ENCODE measurements at regions not wholly inside any gene's neighbourhood (a gene's known extent, or its start where the extent isn't known, plus 50 kb on each side); places are given as distances from the start of the nearest gene placed in this dataset.

GRCh38 chr10:31100115-31100601, 68.5 kb upstream of the ZNF438 start:
- Histone ChIP-seq H4K20me1 (ENCODE audit: insufficient read depth) (no peaks in the 10 kb centered on the region), H3K9me3 (ENCODE audit: insufficient read depth, low read depth) (no peaks in the 10 kb centered on the region), H3K27me3 (ENCODE audit: insufficient read depth, low read depth) (no peaks in the 10 kb centered on the region), H3K4me1 (replicated peaks; ENCODE audit: insufficient read depth) (peaks cover 30% of the 10 kb centered on the region), H3F3A (ENCODE audit: insufficient read depth, low read depth) (peaks cover 23% of the 10 kb centered on the region), H3K36me3 (ENCODE audit: low read depth) (no peaks in the 10 kb centered on the region), H3K27ac (peak overlapping the region; percentile 87), H3K4me2 (peak overlapping the region; percentile 71), H3K9me2 (ENCODE audit: insufficient read depth) (no peaks in the 10 kb centered on the region), H3K79me2 (ENCODE audit: low read depth) (no peaks in the 10 kb centered on the region), H3K4me3 (no peak overlapping the region), H2AFZ (no peak overlapping the region)
- ChIA-PET POLR2A (ENCODE audit: unreplicated experiment) (interaction anchor here (0.7 kb wide), 1 partner anchor 167 kb away, joined by 3 read pairs; no protein-coding TSS in a partner anchor), CTCF (no interaction called here)
- BruUV-seq (replicated peaks): TSS peak; percentile 70
- intact Hi-C loops (cut with micrococcal nuclease; ENCODE audit: unreplicated experiment): no loop called here
- TF ChIP-seq EZH2 (IDR thresholded peaks at IDR 0.05; ENCODE audit: low read depth): no peak
- no peak for TF ChIP-seq CTCF (conservative IDR thresholded peaks at IDR 0.05)
- DNase-seq: no peak

- CTCF ChIA-PET: interaction anchor here (0.5 kb wide), 1 partner anchor 69 kb away, joined by 3 read pairs; the partner anchor contains the start of gene ZNF438
- H2AFZ ChIP-seq: no peak overlapping the region
- peaks cover 23% of the 10 kb centered on the region for H3F3A ChIP-seq (ENCODE audit: insufficient read depth, low read depth)
- H3K27me3 ChIP-seq (ENCODE audit: insufficient read depth, low read depth): no peaks in the 10 kb centered on the region
- no TSS peak for BruUV-seq (replicated peaks)
- POLR2A ChIA-PET (ENCODE audit: unreplicated experiment): interaction anchor here (0.6 to 0.7 kb wide), 2 partner anchors 167 to 1143 kb away, joined by 3 to 8 read pairs; no protein-coding TSS in a partner anchor
- H3K4me2 ChIP-seq: peak overlapping the region; percentile 71
- peaks cover 30% of the 10 kb centered on the region for H3K4me1 ChIP-seq (replicated peaks; ENCODE audit: insufficient read depth)
- peak overlapping the region; percentile 87 for H3K27ac ChIP-seq
- intact Hi-C loops (cut with micrococcal nuclease; ENCODE audit: unreplicated experiment): no loop called here
- H3K4me3 ChIP-seq: no peak overlapping the region
- H3K9me3 ChIP-seq (ENCODE audit: insufficient read depth, low read depth): no peaks in the 10 kb centered on the region
- H3K79me2 ChIP-seq (ENCODE audit: low read depth): no peaks in the 10 kb centered on the region
- no peaks in the 10 kb centered on the region for H4K20me1 ChIP-seq (ENCODE audit: insufficient read depth)
- TF ChIP-seq CTCF (conservative IDR thresholded peaks at IDR 0.05) (no peak), EZH2 (IDR thresholded peaks at IDR 0.05; ENCODE audit: low read depth) (no peak)
- no peaks in the 10 kb centered on the region for H3K36me3 ChIP-seq (ENCODE audit: low read depth)
- DNase-seq: no peak
- no peaks in the 10 kb centered on the region for H3K9me2 ChIP-seq (ENCODE audit: insufficient read depth)
Observed at GRCh38 chr10:31100662-31101061, 69.0 kb upstream of the ZNF438 start.

- POLR2A ChIA-PET (ENCODE audit: unreplicated experiment): interaction anchor here (0.6 to 0.7 kb wide), 2 partner anchors 69 to 1143 kb away, joined by 4 to 8 read pairs; partner anchors contain the start of gene ZNF438
Observed at GRCh38 chr10:31101123-31101522, 69.5 kb upstream of the ZNF438 start.

More at GRCh38 chr10:31101123-31101522, 69.5 kb upstream of the ZNF438 start:
- no TSS peak for BruUV-seq (replicated peaks)
- Histone ChIP-seq H3K4me3 (no peak overlapping the region), H3K79me2 (ENCODE audit: low read depth) (no peaks in the 10 kb centered on the region), H3F3A (ENCODE audit: insufficient read depth, low read depth) (peaks cover 23% of the 10 kb centered on the region), H3K27ac (peak overlapping the region; percentile 87), H3K4me2 (peak overlapping the region; percentile 71), H3K27me3 (ENCODE audit: insufficient read depth, low read depth) (no peaks in the 10 kb centered on the region), H3K36me3 (ENCODE audit: low read depth) (no peaks in the 10 kb centered on the region), H3K9me2 (ENCODE audit: insufficient read depth) (no peaks in the 10 kb centered on the region), H3K9me3 (ENCODE audit: insufficient read depth, low read depth) (no peaks in the 10 kb centered on the region), H2AFZ (0 out of 2 replicates have a peak overlapping the region, but pooled peaks have one; percentile 48), H3K4me1 (replicated peaks; ENCODE audit: insufficient read depth) (peaks cover 30% of the 10 kb centered on the region), H4K20me1 (ENCODE audit: insufficient read depth) (no peaks in the 10 kb centered on the region)
- intact Hi-C loops (cut with micrococcal nuclease; ENCODE audit: unreplicated experiment): no loop called here
- no peak for TF ChIP-seq EZH2 (IDR thresholded peaks at IDR 0.05; ENCODE audit: low read depth)
- no peak for TF ChIP-seq CTCF (conservative IDR thresholded peaks at IDR 0.05)
- CTCF ChIA-PET: interaction anchor here (0.5 to 0.7 kb wide), 2 partner anchors 69 to 228 kb away, joined by 3 read pairs; partner anchors contain the start of gene ZNF438
- DNase-seq: peak; percentile 64 to 88

Data from PC-9 (cell line).